H1 (cell line): ENCODE measurements at regions not wholly inside any gene's neighbourhood (a gene's known extent, or its start where the extent isn't known, plus 50 kb on each side); places are given as distances from the start of the nearest gene placed in this dataset.

Source experiments
- CTCF ChIA-PET: fragments of 300-600 bp; sonication (Branson Sonifier 250); formaldehyde crosslinking; loops from one replicate; lab custom pipeline; 2021; ENCODE audit not compliant: partially characterized antibody; lab: Charles Lee
- POLR2A ChIA-PET: fragments of 300-600 bp; sonication (Branson Sonifier 250); formaldehyde crosslinking; loops from one replicate; lab custom pipeline; 2021; ENCODE audit warnings: inconsistent platforms; ENCODE audit not compliant: partially characterized antibody; lab: Charles Lee
- DNase-seq, 2 experiments: peaks; one replicate each; pipeline versions ENCODE4 v3.0.0 to v3.0.0-alpha.2; 2010 to 2022; ENCODE audit warnings: low spot score in 2 of 2, low read depth in 1 of 2, mixed read lengths in 1 of 2
- FAIRE-seq: peaks from 2 replicates; lab custom pipeline; 2011; peaks lifted over from hg19 to GRCh38; lab: Jason Lieb, UNC
- H2AFZ ChIP-seq: 2 replicates; pipeline ENCODE4 v1.8.1; 2012; ENCODE audit warnings: low read length, inconsistent platforms
- H2AK5ac ChIP-seq: 2 replicates; pipeline ENCODE4 v1.6.1; 2013; ENCODE audit warnings: low read depth, low read length
- H2BK120ac ChIP-seq: replicated peaks from 2 replicates; pipeline ENCODE3; 2013; ENCODE audit warnings: low read depth, low read length, inconsistent platforms
- H2BK12ac ChIP-seq: 2 replicates; pipeline ENCODE4 v1.6.1; 2013; ENCODE audit warnings: low read depth, low read length
- H2BK15ac ChIP-seq: 2 replicates; pipeline ENCODE4 v1.6.1; 2013; ENCODE audit warnings: low read length
- H2BK20ac ChIP-seq: 2 replicates; pipeline ENCODE4 v1.6.1; 2013; ENCODE audit warnings: low read length
- H2BK5ac ChIP-seq: 2 replicates; pipeline ENCODE4 v1.6.1; 2013; ENCODE audit warnings: low read depth, low read length
- H3K14ac ChIP-seq: 2 replicates; pipeline ENCODE4 v1.6.1; 2013; ENCODE audit warnings: inconsistent platforms; ENCODE audit not compliant: insufficient read length
- H3K18ac ChIP-seq: 2 replicates; pipeline ENCODE4 v1.6.1; 2013; ENCODE audit warnings: low read length; ENCODE audit errors: extremely low read depth
- H3K23ac ChIP-seq: 2 replicates; pipeline ENCODE4 v1.6.1; 2013; ENCODE audit warnings: inconsistent platforms; ENCODE audit not compliant: insufficient read length
- H3K23me2 ChIP-seq: 2 replicates; pipeline ENCODE4 v1.6.1; 2013; ENCODE audit warnings: low read depth, low read length
- H3K27ac ChIP-seq: 2 replicates; pipeline ENCODE4 v1.6.1; 2011; ENCODE audit warnings: low read depth, low read length, inconsistent platforms
- H3K27me3 ChIP-seq, 4 experiments: replicated peaks in 1 of 4; 1 replicate in 1 of 4; 2 replicates in 3 of 4; pipeline versions ENCODE4 v1.6.1 to v1.8.1; 2011 to 2013; ENCODE audit warnings: low read length in 3 of 4, mild to moderate bottlenecking in 3 of 4, inconsistent platforms in 2 of 4, mixed read lengths in 2 of 4, moderate library complexity in 1 of 4; ENCODE audit not compliant: control insufficient read depth in 3 of 4, insufficient read depth in 3 of 4; ENCODE audit errors: extremely low read depth in 1 of 4
- H3K36me3 ChIP-seq, 4 experiments: 2 replicates each; pipeline versions ENCODE4 v1.6.1 to v1.8.1; 2011 to 2013; ENCODE audit warnings: mild to moderate bottlenecking in 4 of 4, low read length in 3 of 4, moderate library complexity in 2 of 4, control low read depth in 1 of 4, inconsistent platforms in 1 of 4; ENCODE audit not compliant: insufficient read depth in 4 of 4, control insufficient read depth in 2 of 4
- H3K4ac ChIP-seq: replicated peaks from 2 replicates; pipeline ENCODE3; 2013; ENCODE audit warnings: low read length, low read depth, mixed read lengths, inconsistent platforms; ENCODE audit not compliant: insufficient read length
- H3K4me1 ChIP-seq, 4 experiments: replicated peaks in 1 of 4; 1 replicate in 1 of 4; 2 replicates in 3 of 4; pipeline versions ENCODE4 v1.6.1 to v1.8.1; 2011 to 2013; ENCODE audit warnings: low read length in 3 of 4, inconsistent platforms in 2 of 4, mixed read lengths in 1 of 4; ENCODE audit not compliant: insufficient read depth in 4 of 4, control insufficient read depth in 3 of 4
- H3K4me2 ChIP-seq, 2 experiments: 2 replicates each; pipeline versions ENCODE4 v1.6.1 to v1.8.1; 2011 to 2013; ENCODE audit warnings: low read depth in 2 of 2, low read length in 2 of 2, control low read depth in 1 of 2, inconsistent platforms in 1 of 2, mild to moderate bottlenecking in 1 of 2; ENCODE audit not compliant: insufficient read depth in 1 of 2
- H3K4me3 ChIP-seq, 4 experiments: fragments of 200-600, 300-600 bp in 1 of 4; sonication (generic), shearing (Covaris generic), sonication (Bioruptor Twin) in 1 of 4; 2 replicates each; pipeline versions ENCODE4 v1.5.1 to v1.8.1; 2011 to 2016; ENCODE audit warnings: low read length in 4 of 4, low read depth in 3 of 4, control low read depth in 2 of 4, inconsistent platforms in 2 of 4, mild to moderate bottlenecking in 2 of 4, mixed read lengths in 1 of 4, moderate library complexity in 1 of 4; ENCODE audit not compliant: insufficient read depth in 2 of 4; ENCODE audit errors: extremely low read depth in 1 of 4
- H3K56ac ChIP-seq: replicated peaks from 2 replicates; pipeline ENCODE3; 2013; ENCODE audit warnings: low read depth, mild to moderate bottlenecking, mixed read lengths, low read length, inconsistent platforms; ENCODE audit not compliant: insufficient read length
- H3K79me1 ChIP-seq: 2 replicates; pipeline ENCODE4 v1.6.1; 2013; ENCODE audit warnings: low read depth, low read length, control low read depth
- H3K79me2 ChIP-seq, 2 experiments: 2 replicates each; pipeline versions ENCODE4 v1.6.1 to v1.8.1; 2012 to 2013; ENCODE audit warnings: low read length in 2 of 2, mild to moderate bottlenecking in 2 of 2, inconsistent platforms in 1 of 2; ENCODE audit not compliant: insufficient read depth in 2 of 2, control insufficient read depth in 1 of 2
- H3K9ac ChIP-seq, 4 experiments: replicated peaks in 1 of 4; 1 replicate in 1 of 4; 2 replicates in 3 of 4; pipeline versions ENCODE4 v1.6.1 to v1.8.1; 2011 to 2013; ENCODE audit warnings: low read depth in 3 of 4, low read length in 3 of 4, control low read depth in 2 of 4, mild to moderate bottlenecking in 2 of 4, moderate library complexity in 2 of 4, inconsistent platforms in 1 of 4; ENCODE audit errors: extremely low read depth in 1 of 4
- H3K9me3 ChIP-seq, 2 experiments: 2 replicates each; pipeline versions ENCODE4 v1.6.1 to v1.8.1; 2012 to 2013; ENCODE audit warnings: mild to moderate bottlenecking in 2 of 2, moderate library complexity in 2 of 2, control low read depth in 1 of 2, inconsistent platforms in 1 of 2, low read depth in 1 of 2, low read length in 1 of 2, mixed read lengths in 1 of 2; ENCODE audit not compliant: insufficient read depth in 2 of 2
- H4K20me1 ChIP-seq, 2 experiments: replicated peaks in 1 of 2; 2 replicates each; pipeline versions ENCODE3 to v1.8.1; 2011 to 2013; ENCODE audit warnings: inconsistent platforms in 2 of 2, low read length in 2 of 2, mild to moderate bottlenecking in 1 of 2; ENCODE audit not compliant: insufficient read depth in 2 of 2, control insufficient read depth in 1 of 2
- H4K5ac ChIP-seq: 2 replicates; pipeline ENCODE4 v1.6.1; 2013; ENCODE audit warnings: low read length, low read depth, mixed read lengths, inconsistent platforms; ENCODE audit not compliant: insufficient read length
- H4K8ac ChIP-seq: 2 replicates; pipeline ENCODE4 v1.8.0; 2013; ENCODE audit warnings: mild to moderate bottlenecking, moderate library complexity, low read length, inconsistent platforms; ENCODE audit not compliant: insufficient read depth; ENCODE audit errors: extremely low read depth
- H4K91ac ChIP-seq: replicated peaks from 2 replicates; pipeline ENCODE3; 2013; ENCODE audit warnings: low read length, mixed read lengths, inconsistent platforms; ENCODE audit not compliant: insufficient read length
- WGBS, 2 experiments: shearing (Covaris generic) in 1 of 2; methylation state at CpG; one replicate each; pipeline versions ENCODE4 v1.1.6 to v1.1.7; 2013 to 2015; ENCODE audit warnings: low lambda C conversion rate in 2 of 2, mixed read lengths in 2 of 2, inconsistent platforms in 1 of 2, low coverage in 1 of 2, missing lambda C conversion rate in 1 of 2; ENCODE audit not compliant: insufficient replicate concordance in 2 of 2, insufficient coverage in 1 of 2, insufficient read length in 1 of 2; ENCODE audit errors: extremely low coverage in 1 of 2, missing lambda C conversion rate in 1 of 2; 5-methylcytosine and 5-hydroxymethylcytosine counted together

DNA sequence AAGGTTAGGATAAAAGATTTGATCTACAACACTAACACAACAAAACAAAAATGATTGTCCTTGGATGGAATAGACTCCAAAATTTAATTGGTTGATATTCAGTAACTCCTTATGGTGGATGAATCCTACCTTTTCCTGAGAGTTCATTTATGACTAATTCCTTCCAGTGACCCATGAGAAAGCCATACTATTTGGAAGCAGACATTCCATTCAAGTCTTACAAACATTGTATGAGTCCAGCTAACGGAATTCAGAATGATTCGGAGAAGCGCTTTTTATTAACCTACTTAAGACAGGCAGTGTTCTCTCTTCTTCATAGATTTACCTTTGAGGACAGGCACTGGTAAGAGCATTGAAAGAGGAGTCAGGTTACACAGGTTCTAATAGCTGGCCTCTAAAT is 155.6 kb upstream of the ZNF648 start:
- Histone ChIP-seq H3K27me3 (no peaks in the 10 kb centered on the region), H3K23me2 (no peaks in the 10 kb centered on the region), H3K14ac (no peak overlapping the region), H2AK5ac (no peak overlapping the region), H4K5ac (no peak overlapping the region), H3K23ac (no peak overlapping the region), H3K18ac (no peak overlapping the region), H4K20me1 (no peaks in the 10 kb centered on the region), H2BK20ac (no peak overlapping the region), H3K4me3 (no peak overlapping the region), H4K8ac (no peak overlapping the region), H3K9me3 (no peaks in the 10 kb centered on the region), H2BK5ac (no peak overlapping the region), H3K4me1 (no peaks in the 10 kb centered on the region), H3K27ac (no peak overlapping the region), H3K56ac (no peak overlapping the region), H3K79me2 (no peaks in the 10 kb centered on the region), H3K4me2 (no peak overlapping the region), H2BK15ac (no peak overlapping the region), H2AFZ (no peak overlapping the region), H4K91ac (no peak overlapping the region), H2BK120ac (no peak overlapping the region), H3K79me1 (no peaks in the 10 kb centered on the region), H3K9ac (no peak overlapping the region), H3K36me3 (no peaks in the 10 kb centered on the region), H3K4ac (no peak overlapping the region), H2BK12ac (no peak overlapping the region)
- ChIA-PET CTCF (interaction anchor here (0.9 to 1.0 kb wide), 2 partner anchors 19 to 45 kb away, joined by 3 to 4 read pairs; no protein-coding TSS in a partner anchor), POLR2A (interaction anchor here (0.5 kb wide), 1 partner anchor 118 kb away, joined by 3 read pairs; no protein-coding TSS in a partner anchor)
- FAIRE-seq (no peak), DNase-seq (no peak)
- WGBS, 2 experiments = 94% methylated on average over 3 of the region's 3 CpGs; no CpG with 5 or more reads in 1 of the 2 experiments
